NCI-H146 treated with DMSO at 0.1 percent for 48 hours (cell line): ENCODE measurements at regions not wholly inside any gene's neighbourhood (a gene's known extent, or its start where the extent isn't known, plus 50 kb on each side); places are given as distances from the start of the nearest gene placed in this dataset.
"Not testable (repeated sequence)": the region's sequence is repeated elsewhere in the genome, so short reads cannot be mapped to it uniquely, and the experiment has no call there.

Experiments used
- DNase-seq: peaks from one replicate; lab custom pipeline; 2025; ENCODE audit not compliant: unreplicated experiment; lab: John Stamatoyannopoulos, UW

DNA sequence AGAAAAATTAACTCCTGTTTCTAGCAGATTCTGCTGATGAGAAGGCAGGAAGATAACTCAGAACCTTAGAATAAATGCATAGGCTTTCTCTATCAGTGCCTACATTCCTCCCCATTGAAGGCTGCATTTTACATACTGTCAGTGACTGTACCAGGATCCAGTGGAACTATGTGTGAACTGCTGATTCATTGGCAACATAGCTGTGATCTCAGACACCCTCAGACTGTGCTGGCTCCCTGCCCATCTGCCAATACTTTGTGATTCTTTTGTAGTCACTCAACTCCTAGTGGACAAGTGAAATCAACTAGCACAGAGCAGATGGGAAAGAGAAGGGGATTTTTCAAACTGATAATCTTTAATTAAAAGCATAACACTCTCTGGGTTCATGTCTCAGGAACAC lies 375.8 kb downstream of the MDFIC start:
- DNase-seq, result no peak

DNA sequence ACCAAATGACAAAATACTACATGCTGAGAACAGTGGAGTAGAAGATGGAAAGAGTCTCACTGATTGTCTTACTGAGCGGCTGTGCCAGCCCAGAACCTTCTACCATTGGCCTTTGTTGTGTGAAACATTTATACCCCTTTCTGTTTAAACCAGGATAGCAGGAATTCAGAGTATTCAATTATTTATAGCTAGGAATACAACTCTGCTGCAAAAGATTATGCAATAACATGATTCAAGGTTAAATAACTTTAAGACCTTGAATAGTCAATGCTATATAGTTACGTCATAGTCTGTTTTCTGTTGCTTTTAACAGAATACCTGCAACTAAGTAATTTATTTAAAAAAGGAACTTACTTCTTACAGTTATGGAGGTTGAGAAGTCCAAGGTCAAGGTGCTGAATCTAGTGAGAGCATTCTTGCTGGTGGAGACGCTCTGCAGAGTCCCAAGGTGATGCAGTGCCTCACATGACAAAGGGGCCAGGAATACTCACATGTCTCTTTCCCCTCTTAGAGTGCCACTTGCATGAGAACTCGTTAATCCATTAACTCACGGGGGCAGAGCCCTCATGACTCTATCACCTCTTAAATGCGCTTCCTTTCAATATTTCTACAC lies 371.8 kb downstream of the MDFIC start:
- no peak for DNase-seq

DNA sequence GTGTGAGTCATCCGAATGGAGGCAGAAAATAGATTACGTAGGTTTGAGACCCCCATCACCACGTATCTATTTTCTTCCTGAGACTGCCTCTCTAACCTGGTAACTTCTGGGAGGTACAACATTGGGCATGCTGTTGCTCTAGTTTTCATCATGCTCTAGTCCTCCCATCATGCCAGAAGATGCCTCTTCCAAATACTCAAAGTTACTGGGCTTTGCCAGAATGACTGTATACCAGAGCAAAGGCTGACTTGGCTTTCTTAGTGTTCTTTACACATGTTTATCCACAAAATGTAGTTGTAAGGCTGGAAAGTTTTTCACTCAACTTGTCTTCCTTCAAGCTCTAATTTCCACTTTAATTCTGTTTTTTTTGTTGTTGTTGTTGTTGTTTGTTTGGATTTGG lies 370.5 kb downstream of the MDFIC start:
- DNase-seq, result no peak

- DNase-seq, result no peak
Measured at GRCh38 chr7:115289971-115290370, 368.1 kb downstream of the MDFIC start.

- no peak for DNase-seq
Measured at GRCh38 chr7:115276791-115277190, 354.9 kb downstream of the MDFIC start.

DNA sequence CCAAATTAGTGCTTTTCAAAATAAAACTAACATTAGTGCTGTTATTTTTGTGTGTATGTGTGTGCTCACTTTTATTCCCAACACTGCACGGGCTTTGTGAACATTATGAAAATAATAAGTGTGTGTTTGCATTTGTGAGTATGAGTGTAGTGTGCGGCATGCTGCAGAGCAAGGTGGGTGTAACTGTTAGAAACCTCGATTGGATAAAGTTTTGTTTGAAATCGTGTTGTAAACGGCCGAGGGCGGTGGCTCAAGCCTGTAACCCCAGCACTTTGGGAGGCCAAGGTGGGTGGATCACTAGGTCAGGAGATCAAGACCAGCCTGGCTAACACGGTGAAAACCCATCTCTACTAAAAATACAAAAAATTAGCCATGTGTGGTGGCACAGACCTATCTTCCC lies 352.0 kb downstream of the MDFIC start:
- DNase-seq, result not testable (repeated sequence)

DNA sequence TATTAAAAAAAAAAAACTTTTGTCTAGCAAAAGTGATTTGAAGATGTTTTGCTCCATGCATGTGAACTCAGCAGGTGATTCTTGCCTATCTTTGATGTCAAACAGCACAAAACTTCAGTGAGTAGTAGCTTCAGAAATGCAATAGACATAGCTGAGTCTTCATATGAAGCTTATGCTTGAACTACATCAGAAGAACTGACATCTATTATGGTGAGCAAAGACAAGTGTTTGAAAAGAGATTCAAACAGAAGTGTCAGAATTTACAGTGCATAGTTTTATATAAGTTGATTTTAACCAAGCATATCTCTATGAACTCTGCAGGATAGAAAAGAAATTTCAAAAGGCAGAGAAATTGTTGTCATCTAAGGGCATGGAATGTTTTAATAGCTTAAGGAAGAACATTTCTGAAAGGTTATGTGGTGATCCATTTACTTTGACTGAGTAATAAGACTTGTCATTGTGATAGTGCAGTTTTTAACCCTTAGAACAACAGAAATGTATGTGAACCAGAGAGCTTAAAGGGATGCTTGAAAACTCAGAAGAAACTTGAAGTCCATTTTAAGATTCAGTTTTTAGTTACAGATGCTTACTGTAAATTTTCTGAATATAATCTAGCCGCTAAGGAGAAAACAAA lies 351.4 kb downstream of the MDFIC start:
- no peak for DNase-seq

GRCh38 chr7:115271332-115272235 lies 349.7 kb downstream of the MDFIC start:
- DNase-seq, result no peak

- no peak for DNase-seq
Measured at GRCh38 chr7:115269486-115269885, 347.6 kb downstream of the MDFIC start.

DNA sequence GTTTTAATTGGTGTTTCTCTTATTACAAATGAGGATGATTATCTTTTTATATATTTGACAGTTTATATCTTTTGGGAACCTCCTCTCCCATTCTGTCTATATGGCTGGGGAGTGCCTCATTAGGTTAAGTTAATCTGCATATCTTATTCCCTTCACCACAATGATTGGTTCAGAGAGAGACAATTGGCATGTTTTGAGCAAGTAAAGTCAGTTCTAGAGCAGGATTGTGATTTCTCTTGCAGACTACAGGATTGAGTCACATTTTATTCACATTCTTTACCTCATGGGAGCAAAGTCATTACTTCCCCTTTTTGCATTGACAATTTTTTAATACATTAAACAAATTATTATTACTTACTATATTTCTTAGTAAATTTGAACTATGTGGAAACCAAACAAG lies 345.6 kb downstream of the MDFIC start:
- DNase-seq, result no peak

DNA sequence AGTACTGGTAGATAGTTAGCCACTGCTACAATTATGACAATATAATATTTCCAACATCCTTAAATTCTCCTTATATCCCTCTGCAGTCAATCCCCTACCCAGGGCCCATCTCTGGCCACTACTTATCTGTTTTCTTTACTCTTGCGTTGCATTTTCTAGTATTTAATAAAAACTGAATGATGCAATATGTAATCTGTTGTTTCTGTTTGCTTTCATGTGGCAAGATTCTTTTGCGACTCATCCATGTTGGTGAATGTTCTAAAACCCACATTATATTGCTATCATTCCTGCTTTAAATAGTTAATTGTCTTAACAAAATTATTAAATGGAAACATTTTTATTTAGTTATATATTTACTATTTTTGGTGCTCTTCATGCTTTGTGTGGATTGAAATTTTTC lies 338.5 kb downstream of the MDFIC start:
- DNase-seq, result no peak

- DNase-seq, result no peak
Measured at GRCh38 chr7:115252461-115252860, 330.6 kb downstream of the MDFIC start.

DNA sequence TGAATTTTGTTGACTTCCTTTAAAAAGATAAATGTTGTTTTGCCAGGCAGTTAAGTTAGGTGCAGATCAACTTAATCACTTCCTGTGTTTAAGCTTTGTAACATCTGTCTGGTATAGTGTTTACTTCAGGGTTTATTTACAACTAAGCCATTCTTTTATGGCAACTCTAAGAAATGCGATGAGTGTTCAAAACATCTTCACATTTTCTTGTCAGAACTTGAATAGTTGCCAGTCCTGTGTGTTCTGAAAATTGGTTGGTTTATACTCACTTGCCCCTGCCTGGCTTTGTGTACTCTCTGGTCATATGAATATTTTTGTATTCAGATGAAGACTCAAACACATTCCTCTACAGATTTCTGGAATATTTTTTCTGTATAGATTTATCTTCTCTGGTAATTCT lies 327.2 kb downstream of the MDFIC start:
- DNase-seq, result no peak

DNA sequence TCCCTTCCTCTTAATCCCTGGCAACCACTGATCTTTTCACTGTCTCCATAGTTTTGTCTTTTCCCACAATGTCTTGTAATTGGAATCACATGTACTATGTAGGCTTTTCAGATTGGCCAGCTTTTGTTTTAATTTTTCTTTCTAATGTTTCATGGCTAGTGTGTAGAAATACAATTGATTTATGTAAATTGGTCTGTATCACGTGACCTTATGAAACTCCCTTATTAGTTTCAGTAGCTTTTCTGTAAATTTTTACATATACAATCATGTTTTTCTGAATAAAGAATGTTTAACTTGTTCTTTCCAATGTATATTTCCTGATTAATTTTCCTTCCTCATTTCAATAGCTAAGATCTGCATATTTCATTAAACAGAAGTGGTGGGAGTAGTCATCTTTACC lies 319.3 kb downstream of the MDFIC start:
- DNase-seq, result no peak

- DNase-seq, result no peak
Measured at GRCh38 chr7:115240242-115240641, 318.3 kb downstream of the MDFIC start.

- DNase-seq, result no peak
Measured at GRCh38 chr7:115235075-115235474, 313.2 kb downstream of the MDFIC start.

DNA sequence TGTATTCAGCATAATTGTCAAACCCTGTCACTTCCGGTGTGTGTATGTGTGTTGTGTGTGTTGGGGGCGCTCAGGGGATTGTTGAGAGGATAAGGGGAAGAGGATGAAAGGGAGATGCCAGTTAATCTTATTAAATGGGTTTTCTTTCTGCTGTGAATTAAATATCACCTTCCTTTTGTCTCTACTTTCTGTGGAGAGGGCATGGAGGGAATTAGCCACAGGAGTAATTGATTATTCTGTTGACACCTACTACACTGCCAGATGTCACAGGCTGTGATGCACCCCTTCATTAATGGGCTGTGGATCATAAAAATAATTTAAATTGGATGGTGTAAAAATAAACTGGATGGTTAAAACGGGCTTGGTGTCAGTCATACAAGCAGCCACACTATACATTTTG lies 311.9 kb downstream of the MDFIC start:
- no peak for DNase-seq

DNA sequence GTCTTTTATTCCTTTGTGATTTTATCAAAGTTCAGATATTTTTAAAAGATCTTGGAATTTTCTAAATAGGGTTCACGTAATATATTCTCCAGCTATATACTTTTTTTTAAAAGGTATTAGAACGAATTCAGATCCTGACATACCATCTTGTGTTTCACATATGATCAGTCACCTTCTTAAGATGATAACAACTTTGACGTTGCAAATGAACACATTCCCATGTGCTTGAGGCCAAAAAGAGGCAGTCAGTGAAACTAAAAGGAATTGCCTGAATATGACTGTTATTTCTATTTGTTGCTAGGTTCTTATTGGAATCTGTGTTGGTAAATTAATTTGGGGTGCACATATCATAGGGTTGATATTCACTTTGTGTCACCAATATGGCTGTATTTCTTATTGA lies 310.1 kb downstream of the MDFIC start:
- DNase-seq, result no peak

- no peak for DNase-seq
Measured at GRCh38 chr7:115230882-115231571, 309.1 kb downstream of the MDFIC start.

GRCh38 chr7:115229401-115230105 lies 307.7 kb downstream of the MDFIC start:
- DNase-seq, result no peak
